ENCODE measurements at regions not wholly inside any gene's neighbourhood (a gene's known extent, or its start where the extent isn't known, plus 50 kb on each side); places are given as distances from the start of the nearest gene placed in this dataset.

DNA sequence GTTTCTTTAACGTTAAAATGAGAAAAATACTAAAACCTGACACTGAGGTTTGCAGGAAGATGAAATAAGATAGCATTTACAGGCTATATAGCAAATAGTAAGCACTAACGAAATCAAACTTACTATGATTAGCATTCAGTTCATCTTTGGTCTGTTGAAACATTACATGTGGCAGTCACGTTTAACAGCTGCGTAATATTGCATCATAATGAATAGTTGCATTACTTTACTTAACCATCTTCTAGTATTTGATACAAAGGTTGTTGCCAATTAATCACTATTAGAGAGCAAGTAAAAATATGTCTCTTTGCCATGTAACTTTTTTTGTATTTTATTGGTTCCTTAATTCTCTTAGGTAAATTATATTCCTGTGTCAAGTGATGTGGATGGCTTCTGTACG lies 131.8 kb upstream of the GHITM start:
- Histone ChIP-seq H3K27ac (ENCODE audit: poor library complexity, severe bottlenecking) (no peak overlapping the region), H3K27me3 (ENCODE audit: insufficient read depth, poor library complexity, severe bottlenecking) (no peaks in the 10 kb centered on the region), H3K4me3 (ENCODE audit: severe bottlenecking) (no peak overlapping the region), H3K4me1 (ENCODE audit: insufficient read depth, poor library complexity, severe bottlenecking) (no peaks in the 10 kb centered on the region), H3K36me3 (ENCODE audit: low read depth) (no peaks in the 10 kb centered on the region), H3K9me3 (ENCODE audit: severe bottlenecking) (no peaks in the 10 kb centered on the region)
- no peak for ATAC-seq (ENCODE audit: low read depth)
- TF ChIP-seq, protein P1, sequence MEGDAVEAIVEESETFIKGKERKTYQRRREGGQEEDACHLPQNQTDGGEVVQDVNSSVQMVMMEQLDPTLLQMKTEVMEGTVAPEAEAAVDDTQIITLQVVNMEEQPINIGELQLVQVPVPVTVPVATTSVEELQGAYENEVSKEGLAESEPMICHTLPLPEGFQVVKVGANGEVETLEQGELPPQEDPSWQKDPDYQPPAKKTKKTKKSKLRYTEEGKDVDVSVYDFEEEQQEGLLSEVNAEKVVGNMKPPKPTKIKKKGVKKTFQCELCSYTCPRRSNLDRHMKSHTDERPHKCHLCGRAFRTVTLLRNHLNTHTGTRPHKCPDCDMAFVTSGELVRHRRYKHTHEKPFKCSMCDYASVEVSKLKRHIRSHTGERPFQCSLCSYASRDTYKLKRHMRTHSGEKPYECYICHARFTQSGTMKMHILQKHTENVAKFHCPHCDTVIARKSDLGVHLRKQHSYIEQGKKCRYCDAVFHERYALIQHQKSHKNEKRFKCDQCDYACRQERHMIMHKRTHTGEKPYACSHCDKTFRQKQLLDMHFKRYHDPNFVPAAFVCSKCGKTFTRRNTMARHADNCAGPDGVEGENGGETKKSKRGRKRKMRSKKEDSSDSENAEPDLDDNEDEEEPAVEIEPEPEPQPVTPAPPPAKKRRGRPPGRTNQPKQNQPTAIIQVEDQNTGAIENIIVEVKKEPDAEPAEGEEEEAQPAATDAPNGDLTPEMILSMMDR (IDR thresholded peaks at IDR 0.05; ENCODE audit: poor library complexity, severe bottlenecking), result no peak
- no peak for DNase-seq (ENCODE audit: low spot score)

DNA sequence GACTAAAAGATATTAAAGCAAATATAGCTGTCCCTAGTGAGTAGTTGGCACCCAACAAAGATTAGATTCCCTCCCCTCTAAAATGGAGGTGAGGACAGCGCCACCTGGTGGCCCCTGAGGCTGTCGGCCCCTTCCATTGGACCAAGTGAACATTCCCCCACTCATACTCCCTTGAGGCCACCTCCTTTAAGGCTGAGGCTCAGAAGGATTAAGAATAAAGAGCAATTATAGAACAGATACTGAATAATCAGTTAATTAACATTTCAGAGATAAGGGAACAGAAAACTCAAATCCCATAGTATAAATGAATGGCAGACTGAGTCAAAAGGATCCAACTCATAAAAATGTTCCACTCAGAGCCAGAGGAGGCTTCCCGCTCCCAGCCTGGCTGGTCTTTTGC lies 130.4 kb upstream of the GHITM start:
- H3K4me1 ChIP-seq (ENCODE audit: insufficient read depth, poor library complexity, severe bottlenecking), result no peaks in the 10 kb centered on the region
- no peak overlapping the region for H3K27ac ChIP-seq (ENCODE audit: poor library complexity, severe bottlenecking)
- TF ChIP-seq, protein P1 (IDR thresholded peaks at IDR 0.05; ENCODE audit: poor library complexity, severe bottlenecking), result peak; percentile 63
- no peaks in the 10 kb centered on the region for H3K9me3 ChIP-seq (ENCODE audit: severe bottlenecking)
- DNase-seq (ENCODE audit: low spot score) (no peak), ATAC-seq (ENCODE audit: low read depth) (no peak)
- H3K4me3 ChIP-seq (ENCODE audit: severe bottlenecking), result no peak overlapping the region
- no peaks in the 10 kb centered on the region for H3K36me3 ChIP-seq (ENCODE audit: low read depth)
- H3K27me3 ChIP-seq (ENCODE audit: insufficient read depth, poor library complexity, severe bottlenecking), result no peaks in the 10 kb centered on the region

DNA sequence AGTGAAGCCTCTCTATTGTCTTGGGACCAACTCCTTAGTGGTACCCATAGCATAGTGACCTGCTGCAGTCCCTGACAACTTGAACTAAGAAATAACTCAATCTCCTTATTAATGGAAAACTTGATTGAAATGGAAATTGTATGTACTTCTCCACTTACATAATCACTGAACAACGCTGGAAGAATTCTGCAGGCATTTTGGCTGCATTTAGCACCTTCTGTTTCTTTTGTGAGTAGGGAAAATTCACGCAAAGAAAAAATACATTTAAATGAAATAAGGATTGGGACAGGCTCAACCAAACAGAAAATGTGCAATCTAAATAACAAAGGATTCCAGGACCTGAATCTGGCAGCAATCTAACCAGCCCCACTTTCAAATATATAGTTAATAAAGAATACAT lies 126.9 kb upstream of the GHITM start:
- H3K27ac ChIP-seq (ENCODE audit: poor library complexity, severe bottlenecking), result no peak overlapping the region
- DNase-seq (ENCODE audit: low spot score), result no peak
- ATAC-seq (ENCODE audit: low read depth), result no peak
- H3K4me1 ChIP-seq (ENCODE audit: insufficient read depth, poor library complexity, severe bottlenecking), result no peaks in the 10 kb centered on the region
- no peaks in the 10 kb centered on the region for H3K9me3 ChIP-seq (ENCODE audit: severe bottlenecking)
- no peak overlapping the region for H3K4me3 ChIP-seq (ENCODE audit: severe bottlenecking)
- TF ChIP-seq, protein P1 (IDR thresholded peaks at IDR 0.05; ENCODE audit: poor library complexity, severe bottlenecking), result no peak
- no peaks in the 10 kb centered on the region for H3K27me3 ChIP-seq (ENCODE audit: insufficient read depth, poor library complexity, severe bottlenecking)
- no peaks in the 10 kb centered on the region for H3K36me3 ChIP-seq (ENCODE audit: low read depth)

DNA sequence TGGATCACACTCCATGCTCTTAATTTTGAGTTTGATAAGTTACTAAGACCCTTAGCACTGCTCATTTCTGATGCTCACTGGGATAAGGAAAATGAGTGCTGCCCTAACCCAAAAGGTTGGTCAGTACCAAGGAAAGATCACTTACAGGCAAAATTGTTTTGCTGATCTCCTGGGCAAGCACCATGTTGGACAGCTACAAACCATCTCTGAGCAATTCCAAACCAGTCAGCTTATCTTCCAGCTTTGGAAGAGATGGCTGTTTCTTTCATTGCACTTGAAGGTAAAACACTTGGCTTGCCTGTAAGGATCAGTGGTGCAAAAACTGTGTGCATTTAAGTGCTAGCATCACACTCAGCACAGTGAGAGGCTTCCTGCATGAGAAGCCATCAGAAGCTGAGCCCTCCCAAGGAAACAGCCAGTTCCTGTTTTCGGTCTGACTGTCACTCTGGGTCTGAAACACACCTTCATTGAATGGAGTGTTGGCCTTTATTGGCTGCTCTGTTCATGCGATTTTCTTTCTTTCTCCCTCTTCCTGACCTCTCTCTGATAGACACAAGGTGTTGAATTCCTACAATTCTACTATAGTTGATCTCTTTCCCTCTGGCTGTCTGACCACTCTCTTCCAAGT lies 126.4 kb upstream of the GHITM start:
- TF ChIP-seq, protein P1 (IDR thresholded peaks at IDR 0.05; ENCODE audit: poor library complexity, severe bottlenecking), result no peak
- ATAC-seq (ENCODE audit: low read depth) (no peak), DNase-seq (ENCODE audit: low spot score) (no peak)
- Histone ChIP-seq H3K27me3 (ENCODE audit: insufficient read depth, poor library complexity, severe bottlenecking) (no peaks in the 10 kb centered on the region), H3K36me3 (ENCODE audit: low read depth) (no peaks in the 10 kb centered on the region), H3K9me3 (ENCODE audit: severe bottlenecking) (no peaks in the 10 kb centered on the region), H3K4me1 (ENCODE audit: insufficient read depth, poor library complexity, severe bottlenecking) (no peaks in the 10 kb centered on the region), H3K27ac (ENCODE audit: poor library complexity, severe bottlenecking) (no peak overlapping the region), H3K4me3 (ENCODE audit: severe bottlenecking) (no peak overlapping the region)

DNA sequence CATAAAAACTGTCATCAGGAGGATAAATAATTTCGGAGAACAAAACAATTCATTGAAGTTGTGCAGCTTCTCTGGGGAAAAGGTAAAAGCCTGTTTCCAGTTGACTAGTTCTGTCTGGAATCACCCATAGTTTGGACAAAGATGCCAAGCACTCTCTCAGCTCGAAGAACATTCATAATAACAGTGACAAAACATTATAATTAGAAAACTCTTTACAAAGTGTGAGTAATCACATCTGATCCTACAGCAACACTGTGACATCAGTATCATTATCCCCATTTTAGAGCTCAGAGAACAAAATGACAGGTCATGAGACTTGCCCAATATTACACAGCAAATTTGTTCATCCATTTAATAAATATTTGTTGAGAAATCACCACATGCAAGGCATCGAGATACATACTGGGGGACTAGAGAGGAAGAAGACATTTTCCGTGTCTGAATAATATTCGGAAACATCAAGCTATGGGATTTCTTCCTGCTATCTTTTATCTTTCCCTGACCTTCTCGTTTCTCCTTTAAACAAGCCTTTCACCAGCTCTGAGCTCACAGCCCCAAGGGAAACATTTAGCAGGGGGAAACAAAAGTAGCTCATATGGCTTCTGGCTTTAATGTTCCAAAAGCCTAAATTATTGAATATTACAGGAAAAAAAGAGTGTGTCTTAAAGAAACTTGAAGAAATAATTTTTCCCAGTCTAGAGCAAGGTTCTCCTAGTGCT lies 123.3 kb upstream of the GHITM start:
- Histone ChIP-seq H3K9me3 (ENCODE audit: severe bottlenecking) (no peaks in the 10 kb centered on the region), H3K36me3 (ENCODE audit: low read depth) (no peaks in the 10 kb centered on the region), H3K27me3 (ENCODE audit: insufficient read depth, poor library complexity, severe bottlenecking) (no peaks in the 10 kb centered on the region), H3K4me3 (ENCODE audit: severe bottlenecking) (no peak overlapping the region), H3K27ac (ENCODE audit: poor library complexity, severe bottlenecking) (no peak overlapping the region), H3K4me1 (ENCODE audit: insufficient read depth, poor library complexity, severe bottlenecking) (no peaks in the 10 kb centered on the region)
- DNase-seq (ENCODE audit: low spot score) (no peak), ATAC-seq (ENCODE audit: low read depth) (no peak)
- TF ChIP-seq, protein P1 (IDR thresholded peaks at IDR 0.05; ENCODE audit: poor library complexity, severe bottlenecking), result no peak

All from RWPE2 (cell line).